ENCODE measurements at regions not wholly inside any gene's neighbourhood (a gene's known extent, or its start where the extent isn't known, plus 50 kb on each side); places are given as distances from the start of the nearest gene placed in this dataset.

GRCh38 chr1:228873709-228874108, 138.4 kb downstream of the RHOU start:
- no peak for TF ChIP-seq CTCF (IDR thresholded peaks at IDR 0.05; ENCODE audit: poor library complexity)
- no peak for TF ChIP-seq EZH2 (IDR thresholded peaks at IDR 0.05; ENCODE audit: borderline replicate concordance)

Measured in hepatocyte (in vitro differentiated cells).